Ovary (tissue), 3 donors: ENCODE measurements at regions not wholly inside any gene's neighbourhood (a gene's known extent, or its start where the extent isn't known, plus 50 kb on each side); places are given as distances from the start of the nearest gene placed in this dataset.

Experiments used
- CTCF ChIP-seq, 3 donors: fragments of 450-650 bp in 2 of 3; fragments of 200-600 bp in 1 of 3; IDR thresholded peaks; one replicate each; pipeline versions ENCODE4 v1.5.1 to v1.8.0; 2016 to 2022; ENCODE audit warnings: antibody characterized with exemption in 3 of 3, mild to moderate bottlenecking in 1 of 3
- POLR2A ChIP-seq: fragments of 450-650 bp; IDR thresholded peaks from one replicate; pipeline ENCODE4 v1.6.1; 2017; ENCODE audit warnings: antibody characterized with exemption, mild to moderate bottlenecking, moderate library complexity
- donor health status: DM: no; HTN: no; CAD: no.

GRCh38 chr6:165728216-165728615 is 65.2 kb upstream of the PDE10A start:
- TF ChIP-seq POLR2A (no peak), CTCF (IDR thresholded peaks at IDR 0.05) (no peak)
